ENCODE measurements at regions not wholly inside any gene's neighbourhood (a gene's known extent, or its start where the extent isn't known, plus 50 kb on each side); places are given as distances from the start of the nearest gene placed in this dataset.
"Not testable (repeated sequence)": the region's sequence is repeated elsewhere in the genome, so short reads cannot be mapped to it uniquely, and the experiment has no call there.

- Mint-ChIP-seq H3K4me1 (ENCODE audit: low read depth) (peaks cover 4% of the 10 kb centered on the region), H3K9me3 (peaks cover 24% of the 10 kb centered on the region), H3K4me3 (no peak overlapping the region), H3K27me3 (peaks cover 11% of the 10 kb centered on the region), H3K27ac (no peak overlapping the region), H3K36me3 (ENCODE audit: low read depth) (no peaks in the 10 kb centered on the region)
- intact Hi-C loops (cut with micrococcal nuclease): no loop called here
Observed at GRCh38 chr6:12348530-12349511, 58.7 kb downstream of the EDN1 start.

GRCh38 chr6:12350644-12351170 is 60.5 kb downstream of the EDN1 start:
- Mint-ChIP-seq H3K9me3 (peaks cover 24% of the 10 kb centered on the region), H3K27ac (no peak overlapping the region), H3K27me3 (peaks cover 15% of the 10 kb centered on the region), H3K4me1 (ENCODE audit: low read depth) (peaks cover 3% of the 10 kb centered on the region), H3K4me3 (no peak overlapping the region), H3K36me3 (ENCODE audit: low read depth) (no peaks in the 10 kb centered on the region)
- intact Hi-C loops (cut with micrococcal nuclease): no loop called here

- Mint-ChIP-seq H3K4me1 (ENCODE audit: low read depth) (peaks cover 4% of the 10 kb centered on the region), H3K36me3 (ENCODE audit: low read depth) (no peaks in the 10 kb centered on the region), H3K9me3 (peaks cover 24% of the 10 kb centered on the region), H3K4me3 (no peak overlapping the region), H3K27me3 (peaks cover 24% of the 10 kb centered on the region), H3K27ac (no peak overlapping the region)
- intact Hi-C loops (cut with micrococcal nuclease): no loop called here
Observed at GRCh38 chr6:12351672-12352071, 61.5 kb downstream of the EDN1 start.

GRCh38 chr6:12353731-12354130 is 63.6 kb downstream of the EDN1 start:
- no peak overlapping the region for H3K4me3 Mint-ChIP-seq
- no peaks in the 10 kb centered on the region for H3K36me3 Mint-ChIP-seq (ENCODE audit: low read depth)
- intact Hi-C loops (cut with micrococcal nuclease): no loop called here
- H3K27me3 Mint-ChIP-seq: peaks cover 17% of the 10 kb centered on the region
- peaks cover 24% of the 10 kb centered on the region for H3K9me3 Mint-ChIP-seq
- H3K27ac Mint-ChIP-seq: no peak overlapping the region
- H3K4me1 Mint-ChIP-seq (ENCODE audit: low read depth): peaks cover 4% of the 10 kb centered on the region

GRCh38 chr6:12354499-12354898 is 64.3 kb downstream of the EDN1 start:
- peaks cover 4% of the 10 kb centered on the region for H3K4me1 Mint-ChIP-seq (ENCODE audit: low read depth)
- no peak overlapping the region for H3K27ac Mint-ChIP-seq
- H3K4me3 Mint-ChIP-seq: no peak overlapping the region
- no peaks in the 10 kb centered on the region for H3K36me3 Mint-ChIP-seq (ENCODE audit: low read depth)
- peaks cover 24% of the 10 kb centered on the region for H3K9me3 Mint-ChIP-seq
- intact Hi-C loops (cut with micrococcal nuclease): no loop called here
- H3K27me3 Mint-ChIP-seq: peaks cover 17% of the 10 kb centered on the region

- Mint-ChIP-seq H3K4me1 (ENCODE audit: low read depth) (peaks cover 4% of the 10 kb centered on the region), H3K27me3 (peaks cover 17% of the 10 kb centered on the region), H3K27ac (no peak overlapping the region), H3K9me3 (peaks cover 23% of the 10 kb centered on the region), H3K36me3 (ENCODE audit: low read depth) (no peaks in the 10 kb centered on the region), H3K4me3 (no peak overlapping the region)
- intact Hi-C loops (cut with micrococcal nuclease): no loop called here
Observed at GRCh38 chr6:12355354-12355753, 65.2 kb downstream of the EDN1 start.

- Mint-ChIP-seq H3K4me1 (ENCODE audit: low read depth) (peaks cover 4% of the 10 kb centered on the region), H3K9me3 (peaks cover 12% of the 10 kb centered on the region), H3K27ac (no peak overlapping the region), H3K27me3 (peaks cover 17% of the 10 kb centered on the region), H3K4me3 (no peak overlapping the region), H3K36me3 (ENCODE audit: low read depth) (no peaks in the 10 kb centered on the region)
- intact Hi-C loops (cut with micrococcal nuclease): loop anchor here (2.0 kb wide), 1 partner anchor 14 kb away; no protein-coding TSS in a partner anchor
Observed at GRCh38 chr6:12356431-12356830, 66.3 kb downstream of the EDN1 start.

GRCh38 chr6:12356983-12357972 is 67.1 kb downstream of the EDN1 start:
- H3K27me3 Mint-ChIP-seq: peaks cover 17% of the 10 kb centered on the region

GRCh38 chr6:12359036-12359435 is 68.9 kb downstream of the EDN1 start:
- intact Hi-C loops (cut with micrococcal nuclease): no loop called here
- Mint-ChIP-seq H3K36me3 (ENCODE audit: low read depth) (no peaks in the 10 kb centered on the region), H3K9me3 (no peaks in the 10 kb centered on the region), H3K27ac (no peak overlapping the region), H3K4me1 (ENCODE audit: low read depth) (peaks cover 4% of the 10 kb centered on the region), H3K4me3 (no peak overlapping the region), H3K27me3 (peaks cover 20% of the 10 kb centered on the region)

More at GRCh38 chr6:12356983-12357972, 67.1 kb downstream of the EDN1 start:
- intact Hi-C loops (cut with micrococcal nuclease): loop anchor here (2.0 kb wide), 1 partner anchor 14 kb away; no protein-coding TSS in a partner anchor
- Mint-ChIP-seq H3K27ac (no peak overlapping the region), H3K4me3 (no peak overlapping the region), H3K36me3 (ENCODE audit: low read depth) (no peaks in the 10 kb centered on the region), H3K4me1 (ENCODE audit: low read depth) (peaks cover 4% of the 10 kb centered on the region), H3K9me3 (peaks cover 6% of the 10 kb centered on the region)

- intact Hi-C loops (cut with micrococcal nuclease): no loop called here
- no peak overlapping the region for H3K27ac Mint-ChIP-seq
- H3K4me3 Mint-ChIP-seq: no peak overlapping the region
- no peaks in the 10 kb centered on the region for H3K9me3 Mint-ChIP-seq
- peaks cover 6% of the 10 kb centered on the region for H3K4me1 Mint-ChIP-seq (ENCODE audit: low read depth)
- H3K36me3 Mint-ChIP-seq (ENCODE audit: low read depth): no peaks in the 10 kb centered on the region
- H3K27me3 Mint-ChIP-seq: peaks cover 18% of the 10 kb centered on the region
Observed at GRCh38 chr6:12361042-12361765, 71.0 kb downstream of the EDN1 start.

GRCh38 chr6:12363277-12363650 is 73.1 kb downstream of the EDN1 start:
- peaks cover 28% of the 10 kb centered on the region for H3K27me3 Mint-ChIP-seq
- intact Hi-C loops (cut with micrococcal nuclease): not testable (repeated sequence)

GRCh38 chr6:12363651-12364381 is 73.7 kb downstream of the EDN1 start:
- Mint-ChIP-seq H3K4me1 (ENCODE audit: low read depth) (peaks cover 17% of the 10 kb centered on the region), H3K27ac (peak overlapping the region; percentile 56), H3K27me3 (peaks cover 33% of the 10 kb centered on the region), H3K4me3 (no peak overlapping the region), H3K9me3 (no peaks in the 10 kb centered on the region), H3K36me3 (ENCODE audit: low read depth) (no peaks in the 10 kb centered on the region)
- intact Hi-C loops (cut with micrococcal nuclease): no loop called here

More at GRCh38 chr6:12363277-12363650, 73.1 kb downstream of the EDN1 start:
- H3K4me1 Mint-ChIP-seq (ENCODE audit: low read depth): peaks cover 12% of the 10 kb centered on the region
- not testable (repeated sequence) for H3K27ac Mint-ChIP-seq; H3K36me3 Mint-ChIP-seq (ENCODE audit: low read depth); H3K9me3 Mint-ChIP-seq
- H3K4me3 Mint-ChIP-seq: peak overlapping the region; percentile 11

Data from dendritic cell treated with granulocyte-macrophage colony-stimulating factor and Interleukin-4, amounts not matched to agents 40 ng/mL and 50 ng/mL, for 4 days (primary cell).